Activated gamma-delta T cell (primary cell): ENCODE measurements at regions not wholly inside any gene's neighbourhood (a gene's known extent, or its start where the extent isn't known, plus 50 kb on each side); places are given as distances from the start of the nearest gene placed in this dataset.

Source experiments
- DNase-seq: peaks from one replicate; lab custom pipeline; 2025; lab: John Stamatoyannopoulos, UW

DNA sequence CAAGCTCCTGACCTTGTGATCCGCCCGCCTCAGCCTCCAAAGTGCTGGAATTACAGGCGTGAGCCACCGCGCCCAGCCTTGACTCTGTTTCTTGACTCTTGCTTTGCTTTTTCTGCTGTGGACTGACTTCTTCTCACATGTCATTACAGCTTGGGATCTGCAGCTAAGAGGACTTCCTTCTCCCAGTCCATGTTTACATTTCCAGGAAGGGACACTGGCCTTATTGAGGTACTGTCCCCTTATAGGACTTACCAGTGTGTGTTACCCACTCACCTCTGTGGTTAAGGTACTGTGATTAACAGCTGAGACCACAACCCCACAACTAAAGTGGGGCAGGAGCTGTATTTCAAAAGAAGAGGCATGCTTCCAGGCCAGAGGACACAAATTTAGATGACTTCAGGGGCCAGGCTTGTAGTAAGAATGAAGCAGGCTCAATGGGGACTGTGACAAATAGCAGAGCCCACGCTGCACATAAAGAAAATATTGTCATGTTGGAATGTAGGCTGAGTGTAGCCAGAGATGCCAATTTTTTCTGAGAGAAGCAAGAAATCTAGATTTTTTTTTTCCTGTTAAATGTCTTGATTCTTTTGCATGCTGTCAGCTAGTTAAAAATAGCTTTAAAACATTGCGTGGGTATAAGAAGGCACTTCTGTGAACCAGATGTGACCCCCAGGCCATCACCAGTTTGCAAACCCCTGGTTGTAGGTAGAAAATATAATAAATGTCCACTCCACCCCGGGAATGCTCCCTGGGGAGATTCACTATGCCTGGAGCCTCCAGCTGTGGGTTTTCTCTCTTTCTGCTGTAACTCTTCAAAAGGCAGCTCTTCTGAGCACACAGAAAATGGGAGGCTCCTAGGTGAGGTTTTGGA, 75.0 kb downstream of the PTPDC1 start:
- DNase-seq: no peak

- DNase-seq: no peak
Measured at GRCh38 chr9:94160594-94161501, 76.6 kb downstream of the PTPDC1 start.

- DNase-seq: no peak
Measured at GRCh38 chr9:94161673-94162072, 77.4 kb downstream of the PTPDC1 start.

DNA sequence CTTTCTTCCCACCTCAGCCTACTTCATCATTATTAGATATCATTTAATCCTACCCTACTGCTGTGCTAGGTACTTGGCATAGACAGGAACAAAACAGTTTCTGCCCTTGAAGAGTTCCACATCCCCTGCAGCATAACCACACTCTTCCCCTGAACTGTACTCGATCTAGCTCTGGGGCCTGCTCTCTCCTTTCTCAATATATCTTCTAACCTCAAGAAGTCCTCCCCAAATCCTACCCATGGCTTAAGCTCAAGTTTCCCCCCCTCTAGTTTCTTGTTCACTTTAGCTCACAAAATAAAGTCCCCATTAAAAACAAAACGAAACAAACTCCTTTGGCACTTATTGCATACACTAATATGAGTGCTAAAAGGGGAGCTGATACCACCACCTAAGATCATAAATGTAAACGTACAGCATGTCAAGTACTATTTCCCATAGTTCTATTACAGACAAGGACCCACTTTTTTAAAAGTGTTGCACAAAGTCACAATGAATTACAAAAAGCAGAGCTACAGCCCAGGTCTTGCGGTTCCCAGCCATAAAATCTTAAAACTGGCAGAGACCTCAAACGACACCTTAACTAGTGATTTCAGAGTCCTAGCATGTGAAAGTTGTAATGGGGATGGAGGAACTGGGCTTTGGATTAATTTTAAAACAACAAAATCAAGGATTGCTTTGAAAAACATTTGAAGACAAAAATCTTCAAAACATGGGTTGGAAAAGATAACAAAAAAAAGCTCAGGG, 80.7 kb downstream of the PTPDC1 start:
- DNase-seq: no peak

DNA sequence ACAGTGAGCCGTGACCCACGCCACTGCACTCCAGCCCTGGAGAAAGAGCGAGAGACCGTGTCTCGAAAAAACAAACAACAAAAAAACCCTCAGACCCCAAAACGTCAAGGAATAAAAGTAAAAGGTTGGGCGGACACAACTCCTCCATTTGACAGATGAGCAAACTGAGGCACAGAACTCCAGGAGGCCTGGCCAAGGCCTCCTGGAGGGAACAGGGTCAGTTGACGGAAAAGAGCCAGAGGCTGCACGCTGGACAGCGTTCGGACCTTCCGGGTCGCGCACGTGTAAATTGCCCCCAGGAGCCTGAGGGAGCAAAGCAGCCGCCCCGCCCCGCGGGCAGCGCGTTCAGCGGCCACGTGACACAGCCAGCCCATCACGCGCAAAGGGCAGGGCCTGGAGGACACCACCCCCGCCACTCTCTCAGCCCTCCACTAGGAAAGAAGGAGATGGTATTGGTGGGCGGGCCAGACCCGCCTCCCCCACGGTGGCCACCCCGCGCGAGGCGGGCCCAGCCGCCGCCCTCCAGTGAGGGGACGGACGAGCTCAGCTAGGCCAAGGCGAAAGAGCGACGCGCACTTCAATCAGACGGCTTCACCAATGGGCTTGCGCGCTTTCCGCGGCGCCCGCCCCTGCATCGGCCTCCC, 81.5 kb downstream of the PTPDC1 start:
- DNase-seq: peak; percentile 95

DNA sequence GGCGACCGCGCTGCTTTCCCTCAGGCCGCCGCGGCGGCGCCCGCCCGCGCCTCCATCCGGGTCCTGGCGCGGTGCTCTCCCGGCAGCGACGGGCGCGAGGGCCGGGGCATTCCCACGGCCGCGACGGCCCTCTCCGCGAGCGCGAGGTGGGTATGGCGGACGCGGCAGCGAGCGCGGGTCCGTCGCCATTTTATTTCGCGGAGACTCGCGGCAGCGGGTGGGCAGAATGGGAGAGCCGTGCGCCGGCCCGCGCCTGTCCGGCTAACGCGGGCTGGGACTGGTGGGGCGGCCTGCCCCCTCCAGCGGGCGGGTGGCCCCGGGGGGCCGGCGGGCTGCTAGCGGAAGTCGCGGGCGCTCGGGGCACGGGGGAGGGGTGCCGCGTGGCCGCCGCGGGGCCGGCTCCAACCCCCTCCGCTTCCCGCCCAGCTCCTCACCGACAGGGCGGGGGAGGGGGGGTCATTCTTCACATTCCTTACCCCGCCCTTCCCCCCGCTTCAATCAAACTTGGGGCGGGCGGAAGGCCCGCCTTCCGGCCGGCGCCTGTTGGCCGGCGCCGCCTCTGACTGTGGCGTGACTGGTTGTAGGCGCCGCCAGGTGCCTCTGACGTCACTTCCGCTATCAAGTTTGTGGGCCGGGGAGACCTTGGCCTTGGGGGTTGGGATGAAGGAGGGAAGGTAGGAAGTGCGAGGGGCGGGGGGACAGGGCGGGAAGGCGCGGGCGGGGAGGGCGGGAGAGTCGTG, 82.1 kb downstream of the PTPDC1 start:
- DNase-seq: peak; percentile 80

GRCh38 chr9:94166976-94167346, 82.7 kb downstream of the PTPDC1 start:
- no peak for DNase-seq

- DNase-seq: no peak
Measured at GRCh38 chr9:94167376-94167890, 83.2 kb downstream of the PTPDC1 start.

GRCh38 chr9:94168203-94169000, 84.1 kb downstream of the PTPDC1 start:
- DNase-seq: no peak

DNA sequence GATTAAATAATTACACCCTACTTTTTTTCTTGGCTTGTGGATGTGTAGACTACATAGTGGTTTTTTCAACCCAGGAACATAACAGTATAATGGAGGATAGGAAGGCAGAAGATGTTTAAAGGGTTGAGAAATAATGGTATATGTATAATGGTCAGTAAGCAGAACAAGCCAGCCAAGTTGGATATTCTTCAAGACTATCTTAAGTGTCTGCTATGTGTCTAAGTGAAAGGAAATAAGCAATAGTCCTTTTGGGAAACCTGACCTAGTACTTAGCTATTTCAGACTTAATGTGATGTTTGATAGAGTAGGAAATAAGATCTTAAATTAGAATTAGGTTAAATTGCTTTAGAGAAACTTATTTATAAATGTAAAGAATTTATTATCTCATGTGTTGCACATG, 85.7 kb downstream of the PTPDC1 start:
- DNase-seq: no peak

- no peak for DNase-seq
Measured at GRCh38 chr9:94173632-94174031, 85.5 kb upstream of the ZNF169 start.

GRCh38 chr9:94174164-94174563, 84.9 kb upstream of the ZNF169 start:
- no peak for DNase-seq

- no peak for DNase-seq
Measured at GRCh38 chr9:94175669-94176068, 83.4 kb upstream of the ZNF169 start.

- no peak for DNase-seq
Measured at GRCh38 chr9:94176608-94177007, 82.5 kb upstream of the ZNF169 start.

- no peak for DNase-seq
Measured at GRCh38 chr9:94178927-94179326, 80.2 kb upstream of the ZNF169 start.

DNA sequence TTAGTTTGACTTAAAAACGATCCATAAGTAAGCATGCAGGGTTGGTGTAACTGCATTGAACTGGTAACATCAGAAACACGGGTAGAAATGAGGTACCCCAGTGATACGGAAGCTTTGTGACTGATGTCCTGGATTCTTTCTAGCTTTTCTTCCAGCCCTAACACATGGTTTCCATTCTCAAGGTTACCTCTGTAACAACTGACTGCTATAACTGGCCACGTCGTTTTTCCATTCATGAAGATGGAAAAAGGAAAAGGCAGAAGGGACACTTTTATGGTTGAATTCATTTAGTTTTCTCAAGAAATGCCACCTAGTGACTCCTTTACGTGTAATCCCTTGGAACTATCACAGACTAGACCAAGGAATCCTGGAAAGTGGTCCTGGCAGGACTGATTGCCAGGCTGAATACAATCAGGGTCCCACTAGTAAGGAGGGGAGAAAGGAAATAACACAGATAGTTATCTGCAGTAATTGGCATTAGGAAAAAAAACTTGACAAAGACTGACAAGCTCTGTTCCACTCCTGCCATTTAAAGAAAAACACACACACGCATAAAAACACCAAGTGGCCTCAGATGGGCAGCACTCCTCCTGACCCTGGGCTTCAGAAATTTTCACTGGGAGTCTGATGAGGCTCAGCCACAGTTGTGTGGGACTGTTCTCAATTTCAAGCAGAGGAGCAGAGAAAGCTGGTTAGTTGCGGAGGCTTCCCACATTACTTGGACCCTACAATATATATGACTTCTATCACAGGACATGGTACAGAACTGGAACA, 77.5 kb upstream of the ZNF169 start:
- no peak for DNase-seq

GRCh38 chr9:94182532-94182931, 76.6 kb upstream of the ZNF169 start:
- no peak for DNase-seq

- no peak for DNase-seq
Measured at GRCh38 chr9:94183240-94183999, 75.7 kb upstream of the ZNF169 start.
